ENCODE measurements at regions not wholly inside any gene's neighbourhood (a gene's known extent, or its start where the extent isn't known, plus 50 kb on each side); places are given as distances from the start of the nearest gene placed in this dataset.

- H3K27ac ChIP-seq, result no peak overlapping the region
- no peak for TF ChIP-seq CTCF (IDR thresholded peaks at IDR 0.05)
- no peak for TF ChIP-seq ZFX (IDR thresholded peaks at IDR 0.05; ENCODE audit: borderline replicate concordance)
Measured at GRCh38 chr3:53991240-53991639, 99.6 kb upstream of the SELENOK start.

- TF ChIP-seq CTCF (IDR thresholded peaks at IDR 0.05), result no peak
- TF ChIP-seq ZFX (IDR thresholded peaks at IDR 0.05; ENCODE audit: borderline replicate concordance), result no peak
- no peak overlapping the region for H3K27ac ChIP-seq
Measured at GRCh38 chr3:53989946-53990345, 98.3 kb upstream of the SELENOK start.

- TF ChIP-seq ZFX (IDR thresholded peaks at IDR 0.05; ENCODE audit: borderline replicate concordance) (no peak), CTCF (IDR thresholded peaks at IDR 0.05) (no peak)
- no peak overlapping the region for H3K27ac ChIP-seq
Measured at GRCh38 chr3:53989451-53989850, 97.8 kb upstream of the SELENOK start.

- TF ChIP-seq CTCF (IDR thresholded peaks at IDR 0.05) (no peak), ZFX (IDR thresholded peaks at IDR 0.05; ENCODE audit: borderline replicate concordance) (no peak)
- no peak overlapping the region for H3K27ac ChIP-seq
Measured at GRCh38 chr3:53978386-53978785, 86.7 kb upstream of the SELENOK start.

GRCh38 chr3:53975382-53975781, 83.7 kb upstream of the SELENOK start:
- no peak for TF ChIP-seq CTCF (IDR thresholded peaks at IDR 0.05)
- no peak overlapping the region for H3K27ac ChIP-seq

GRCh38 chr3:53974324-53974723, 82.7 kb upstream of the SELENOK start:
- TF ChIP-seq ZFX (IDR thresholded peaks at IDR 0.05; ENCODE audit: borderline replicate concordance) (no peak), CTCF (IDR thresholded peaks at IDR 0.05) (no peak)

GRCh38 chr3:53973905-53974304, 82.2 kb upstream of the SELENOK start:
- TF ChIP-seq CTCF (IDR thresholded peaks at IDR 0.05), result no peak
- no peak for TF ChIP-seq ZFX (IDR thresholded peaks at IDR 0.05; ENCODE audit: borderline replicate concordance)
- no peak overlapping the region for H3K27ac ChIP-seq

More at GRCh38 chr3:53974324-53974723, 82.7 kb upstream of the SELENOK start:
- H3K27ac ChIP-seq, result no peak overlapping the region

Measured in 22Rv1 (cell line).